ENCODE measurements at regions not wholly inside any gene's neighbourhood (a gene's known extent, or its start where the extent isn't known, plus 50 kb on each side); places are given as distances from the start of the nearest gene placed in this dataset.

DNA sequence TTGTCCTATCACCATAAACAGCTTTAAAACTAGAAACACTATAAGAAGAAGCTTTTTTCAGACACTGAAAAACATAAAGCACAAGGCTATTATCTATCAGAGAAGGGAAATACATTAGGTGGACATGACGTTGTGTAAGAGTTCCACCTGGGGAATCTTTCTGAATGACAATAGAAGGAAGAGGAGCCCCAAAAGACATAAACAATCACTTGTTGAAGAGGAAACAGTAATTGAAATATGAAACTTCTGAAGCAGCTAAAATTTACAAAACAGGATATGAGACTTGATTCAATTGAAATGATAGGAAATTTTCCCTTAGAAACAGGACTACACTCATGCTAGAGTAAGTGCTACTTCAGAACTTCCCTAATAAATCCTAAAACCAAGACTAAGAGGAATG, 933.6 kb downstream of the EFNA5 start:
- no peaks in the 10 kb centered on the region for H3K27me3 ChIP-seq (ENCODE audit: control insufficient read depth, insufficient read depth, low read length)
- ChIA-PET POLR2A (no interaction called here), CTCF (no interaction called here)
- TF ChIP-seq, protein P1, sequence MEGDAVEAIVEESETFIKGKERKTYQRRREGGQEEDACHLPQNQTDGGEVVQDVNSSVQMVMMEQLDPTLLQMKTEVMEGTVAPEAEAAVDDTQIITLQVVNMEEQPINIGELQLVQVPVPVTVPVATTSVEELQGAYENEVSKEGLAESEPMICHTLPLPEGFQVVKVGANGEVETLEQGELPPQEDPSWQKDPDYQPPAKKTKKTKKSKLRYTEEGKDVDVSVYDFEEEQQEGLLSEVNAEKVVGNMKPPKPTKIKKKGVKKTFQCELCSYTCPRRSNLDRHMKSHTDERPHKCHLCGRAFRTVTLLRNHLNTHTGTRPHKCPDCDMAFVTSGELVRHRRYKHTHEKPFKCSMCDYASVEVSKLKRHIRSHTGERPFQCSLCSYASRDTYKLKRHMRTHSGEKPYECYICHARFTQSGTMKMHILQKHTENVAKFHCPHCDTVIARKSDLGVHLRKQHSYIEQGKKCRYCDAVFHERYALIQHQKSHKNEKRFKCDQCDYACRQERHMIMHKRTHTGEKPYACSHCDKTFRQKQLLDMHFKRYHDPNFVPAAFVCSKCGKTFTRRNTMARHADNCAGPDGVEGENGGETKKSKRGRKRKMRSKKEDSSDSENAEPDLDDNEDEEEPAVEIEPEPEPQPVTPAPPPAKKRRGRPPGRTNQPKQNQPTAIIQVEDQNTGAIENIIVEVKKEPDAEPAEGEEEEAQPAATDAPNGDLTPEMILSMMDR (IDR thresholded peaks at IDR 0.05; ENCODE audit: low read depth, low read length): no peak
- H3K4me3 ChIP-seq (ENCODE audit: low read depth, low read length): no peak overlapping the region
- H3K9me3 ChIP-seq (ENCODE audit: control insufficient read depth, insufficient read depth, low read length): no peaks in the 10 kb centered on the region
- H3K27ac ChIP-seq (ENCODE audit: low read depth, low read length): no peak overlapping the region
- no peak for DNase-seq (ENCODE audit: low read depth, low spot score)

DNA sequence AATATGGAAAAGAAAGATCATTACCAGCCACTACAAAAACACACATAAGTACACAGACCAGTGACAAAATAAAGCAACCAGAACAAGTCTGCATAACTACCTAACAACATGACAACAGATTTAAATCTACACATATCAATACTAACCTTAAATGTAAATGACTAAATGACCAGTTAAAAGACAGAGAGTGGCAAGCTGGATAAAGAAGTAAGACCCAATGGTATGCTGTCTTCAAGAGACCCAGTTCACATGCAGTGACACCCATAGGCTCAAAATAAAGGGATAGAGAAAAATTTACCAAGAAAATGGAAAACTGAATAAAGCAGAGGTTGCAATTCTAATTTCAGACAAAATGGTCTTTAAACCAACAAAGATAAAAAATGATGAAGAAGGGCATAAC, 938.1 kb downstream of the EFNA5 start:
- no peak overlapping the region for H3K4me3 ChIP-seq (ENCODE audit: low read depth, low read length)
- no peaks in the 10 kb centered on the region for H3K27me3 ChIP-seq (ENCODE audit: control insufficient read depth, insufficient read depth, low read length)
- DNase-seq (ENCODE audit: low read depth, low spot score): no peak
- TF ChIP-seq, protein P1 (IDR thresholded peaks at IDR 0.05; ENCODE audit: low read depth, low read length): no peak
- ChIA-PET CTCF (no interaction called here), POLR2A (no interaction called here)
- H3K9me3 ChIP-seq (ENCODE audit: control insufficient read depth, insufficient read depth, low read length): peaks cover 3% of the 10 kb centered on the region
- no peak overlapping the region for H3K27ac ChIP-seq (ENCODE audit: low read depth, low read length)

DNA sequence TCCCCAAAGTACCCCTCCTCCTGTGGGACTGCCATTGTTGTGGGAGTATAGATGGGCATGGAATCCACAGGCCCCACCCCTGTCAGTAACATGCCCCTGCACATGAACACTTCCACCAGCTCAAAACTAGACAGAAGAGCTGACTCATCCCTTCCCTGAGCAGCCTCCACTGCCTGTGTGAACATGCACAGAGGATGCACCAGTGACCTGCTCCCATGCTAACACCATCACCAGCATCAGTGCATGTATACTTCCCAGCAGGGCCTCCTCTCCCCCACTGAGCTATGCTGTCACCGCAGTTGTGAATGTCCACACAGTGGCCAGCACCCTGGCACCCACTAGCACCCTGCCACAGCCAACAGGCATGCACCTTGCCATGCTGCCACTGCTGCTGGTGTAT, 939.8 kb downstream of the EFNA5 start:
- Histone ChIP-seq H3K27ac (ENCODE audit: low read depth, low read length) (no peak overlapping the region), H3K9me3 (ENCODE audit: control insufficient read depth, insufficient read depth, low read length) (peaks cover 3% of the 10 kb centered on the region), H3K27me3 (ENCODE audit: control insufficient read depth, insufficient read depth, low read length) (no peaks in the 10 kb centered on the region), H3K4me3 (ENCODE audit: low read depth, low read length) (no peak overlapping the region)
- TF ChIP-seq, protein P1 (IDR thresholded peaks at IDR 0.05; ENCODE audit: low read depth, low read length): no peak
- ChIA-PET CTCF (no interaction called here), POLR2A (no interaction called here)
- DNase-seq (ENCODE audit: low read depth, low spot score): no peak

DNA sequence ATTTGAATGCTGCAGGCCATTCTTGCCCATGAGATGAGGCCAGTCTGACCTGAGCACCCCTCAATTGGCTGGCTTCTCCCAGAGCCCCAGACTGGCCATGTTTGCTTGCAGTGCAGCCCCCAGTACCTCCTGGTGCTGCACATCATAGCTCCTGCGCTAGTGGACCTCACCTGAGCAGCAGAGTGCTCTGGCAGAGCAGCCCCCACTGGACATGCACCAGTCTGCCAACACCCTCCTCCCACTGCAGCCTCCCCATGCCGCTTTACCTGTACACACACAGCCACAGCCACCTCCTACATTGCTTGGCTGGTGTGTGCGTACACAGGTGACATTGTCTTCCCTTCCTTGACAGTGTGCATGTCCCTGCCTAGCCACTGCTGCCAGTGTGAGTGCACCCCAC, 940.2 kb downstream of the EFNA5 start:
- POLR2A ChIA-PET: no interaction called here
- TF ChIP-seq, protein P1 (IDR thresholded peaks at IDR 0.05; ENCODE audit: low read depth, low read length): no peak
- Histone ChIP-seq H3K27ac (ENCODE audit: low read depth, low read length) (no peak overlapping the region), H3K9me3 (ENCODE audit: control insufficient read depth, insufficient read depth, low read length) (peaks cover 3% of the 10 kb centered on the region), H3K4me3 (ENCODE audit: low read depth, low read length) (no peak overlapping the region), H3K27me3 (ENCODE audit: control insufficient read depth, insufficient read depth, low read length) (no peaks in the 10 kb centered on the region)
- no peak for DNase-seq (ENCODE audit: low read depth, low spot score)
- CTCF ChIA-PET: no interaction called here

DNA sequence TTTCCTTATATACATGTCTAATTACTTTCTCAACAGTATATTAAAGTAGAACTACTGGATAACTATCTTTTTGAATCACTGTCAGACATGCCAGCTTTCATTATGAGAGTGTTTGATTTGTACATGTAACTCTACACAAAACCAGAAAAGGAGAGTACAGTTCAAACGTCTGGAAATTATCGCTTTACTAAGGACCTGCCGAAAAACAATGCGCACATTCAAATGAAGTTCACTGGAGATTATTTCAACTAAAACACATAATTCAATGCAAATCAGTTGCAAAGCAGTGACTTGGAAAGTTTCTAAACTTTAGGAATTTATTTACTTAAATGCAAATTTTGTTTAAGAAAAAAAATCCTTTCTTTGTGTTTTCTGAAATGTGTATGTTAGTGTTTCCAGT, 942.5 kb downstream of the EFNA5 start:
- POLR2A ChIA-PET: no interaction called here
- Histone ChIP-seq H3K4me3 (ENCODE audit: low read depth, low read length) (no peak overlapping the region), H3K27ac (ENCODE audit: low read depth, low read length) (no peak overlapping the region), H3K27me3 (ENCODE audit: control insufficient read depth, insufficient read depth, low read length) (no peaks in the 10 kb centered on the region), H3K9me3 (ENCODE audit: control insufficient read depth, insufficient read depth, low read length) (peaks cover 3% of the 10 kb centered on the region)
- TF ChIP-seq, protein P1 (IDR thresholded peaks at IDR 0.05; ENCODE audit: low read depth, low read length): no peak
- CTCF ChIA-PET: no interaction called here
- no peak for DNase-seq (ENCODE audit: low read depth, low spot score)
